AG04450 (cell line): ENCODE measurements at regions not wholly inside any gene's neighbourhood (a gene's known extent, or its start where the extent isn't known, plus 50 kb on each side); places are given as distances from the start of the nearest gene placed in this dataset.
"Not testable (repeated sequence)": the region's sequence is repeated elsewhere in the genome, so short reads cannot be mapped to it uniquely, and the experiment has no call there.

ENCODE experiments used
- CTCF ChIA-PET: fragments of 300-600, 350-600 bp; formaldehyde crosslinking; extraction: SDS; loops from one replicate; lab custom pipeline; 2022; ENCODE audit warnings: antibody characterized with exemption, inconsistent platforms; lab: Charles Lee
- POLR2A ChIA-PET: fragments of 350-600 bp; formaldehyde crosslinking; extraction: SDS; loops from one replicate; lab custom pipeline; 2021; ENCODE audit warnings: antibody characterized with exemption, inconsistent platforms; lab: Yijun Ruan, JAX
- DNase-seq: peaks from one replicate; pipeline ENCODE4 v3.0.0-alpha.2; 2011; ENCODE audit warnings: low read depth, low spot score
- H3K27ac ChIP-seq: one replicate; pipeline ENCODE4 v1.5.1; 2012; ENCODE audit warnings: low read depth, low read length, control low read depth
- H3K27me3 ChIP-seq: one replicate; pipeline ENCODE4 v1.6.0; 2012; ENCODE audit warnings: low read length; ENCODE audit not compliant: control insufficient read depth, insufficient read depth
- H3K4me3 ChIP-seq: 2 replicates; pipeline ENCODE4 v1.5.1; 2011; ENCODE audit warnings: mild to moderate bottlenecking, low read depth, low read length, control low read depth
- H3K9me3 ChIP-seq: 2 replicates; pipeline ENCODE4 v1.5.1; 2012; ENCODE audit warnings: low read length; ENCODE audit not compliant: control insufficient read depth, insufficient read depth
- CTCF ChIP-seq: IDR thresholded peaks from 2 replicates; pipeline ENCODE4 v1.5.1; 2011; ENCODE audit warnings: low read depth, low read length, control low read depth, inconsistent platforms

GRCh38 chr1:215433237-215433636 is 133.9 kb upstream of the KCTD3 start:
- Histone ChIP-seq H3K4me3 (no peak overlapping the region), H3K9me3 (no peaks in the 10 kb centered on the region), H3K27me3 (no peaks in the 10 kb centered on the region), H3K27ac (no peak overlapping the region)
- ChIA-PET POLR2A (no interaction called here), CTCF (no interaction called here)
- no peak for DNase-seq
- TF ChIP-seq CTCF: no peak

- ChIA-PET POLR2A (no interaction called here), CTCF (no interaction called here)
- Histone ChIP-seq H3K9me3 (no peaks in the 10 kb centered on the region), H3K4me3 (no peak overlapping the region), H3K27ac (no peak overlapping the region), H3K27me3 (no peaks in the 10 kb centered on the region)
- no peak for TF ChIP-seq CTCF
- no peak for DNase-seq
Observed at GRCh38 chr1:215439549-215439948, 127.6 kb upstream of the KCTD3 start.

GRCh38 chr1:215444715-215445414 is 122.2 kb upstream of the KCTD3 start:
- ChIA-PET CTCF (no interaction called here), POLR2A (no interaction called here)
- Histone ChIP-seq H3K4me3 (no peak overlapping the region), H3K9me3 (peaks cover 4% of the 10 kb centered on the region; the same call in 1 of the 2 replicates), H3K27ac (no peak overlapping the region), H3K27me3 (no peaks in the 10 kb centered on the region)
- no peak for TF ChIP-seq CTCF
- no peak for DNase-seq

GRCh38 chr1:215448014-215448413 is 119.1 kb upstream of the KCTD3 start:
- H3K9me3 ChIP-seq, CTCF ChIA-PET, POLR2A ChIA-PET, H3K27me3 ChIP-seq, H3K27ac ChIP-seq, H3K4me3 ChIP-seq, DNase-seq: not testable (repeated sequence)

- H3K27me3 ChIP-seq, DNase-seq, CTCF ChIA-PET, H3K9me3 ChIP-seq, POLR2A ChIA-PET, H3K4me3 ChIP-seq, H3K27ac ChIP-seq: not testable (repeated sequence)
Observed at GRCh38 chr1:215449147-215449546, 118.0 kb upstream of the KCTD3 start.

GRCh38 chr1:215453440-215453839 is 113.7 kb upstream of the KCTD3 start:
- Histone ChIP-seq H3K4me3 (no peak overlapping the region), H3K27me3 (no peaks in the 10 kb centered on the region), H3K9me3 (no peaks in the 10 kb centered on the region), H3K27ac (no peak overlapping the region)
- no peak for TF ChIP-seq CTCF
- ChIA-PET POLR2A (no interaction called here), CTCF (no interaction called here)
- no peak for DNase-seq
